Hepatic stellate cell (primary cell): ENCODE measurements at regions not wholly inside any gene's neighbourhood (a gene's known extent, or its start where the extent isn't known, plus 50 kb on each side); places are given as distances from the start of the nearest gene placed in this dataset.
"Not testable (repeated sequence)": the region's sequence is repeated elsewhere in the genome, so short reads cannot be mapped to it uniquely, and the experiment has no call there.

Experiments used
- DNase-seq: peaks from one replicate; pipeline ENCODE4 v3.0.0; 2011; ENCODE audit warnings: low spot score

- no peak for DNase-seq
Measured at GRCh38 chr5:74534397-74535129, 106.0 kb downstream of the ENC1 start.

DNA sequence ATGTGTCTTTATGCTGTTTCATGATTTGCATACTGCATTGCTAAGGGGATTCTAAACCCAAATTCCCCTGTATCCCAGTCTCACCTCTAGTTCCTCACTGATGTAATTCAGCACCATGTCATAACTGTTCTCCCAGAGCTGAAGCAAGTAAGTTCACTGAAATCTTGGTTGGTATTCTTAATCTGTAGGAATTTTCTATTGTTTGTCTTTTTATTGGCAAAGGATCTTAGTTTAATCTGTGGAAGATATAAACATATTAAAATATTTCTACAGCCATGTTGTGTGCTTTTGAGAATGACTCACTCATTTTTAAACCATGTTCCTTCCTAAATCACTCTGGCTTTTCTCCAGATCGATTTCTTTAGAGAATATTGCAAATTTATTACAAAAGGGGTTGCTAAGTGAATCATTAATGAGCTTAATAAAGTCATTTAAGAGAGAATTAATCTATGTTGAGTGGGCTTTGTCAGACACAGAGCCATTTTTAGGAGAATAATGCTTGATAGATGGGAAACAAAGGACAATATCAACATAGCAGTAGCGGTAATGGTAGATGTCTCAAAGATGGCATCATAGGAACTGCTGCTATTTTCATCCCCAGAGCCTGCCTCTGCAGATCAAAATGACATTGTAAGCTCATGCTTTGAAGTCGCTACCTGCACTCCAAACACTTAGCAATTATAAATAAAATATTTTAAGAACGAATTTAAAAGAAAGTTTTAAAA, 110.0 kb downstream of the ENC1 start:
- DNase-seq: peak; percentile 14

DNA sequence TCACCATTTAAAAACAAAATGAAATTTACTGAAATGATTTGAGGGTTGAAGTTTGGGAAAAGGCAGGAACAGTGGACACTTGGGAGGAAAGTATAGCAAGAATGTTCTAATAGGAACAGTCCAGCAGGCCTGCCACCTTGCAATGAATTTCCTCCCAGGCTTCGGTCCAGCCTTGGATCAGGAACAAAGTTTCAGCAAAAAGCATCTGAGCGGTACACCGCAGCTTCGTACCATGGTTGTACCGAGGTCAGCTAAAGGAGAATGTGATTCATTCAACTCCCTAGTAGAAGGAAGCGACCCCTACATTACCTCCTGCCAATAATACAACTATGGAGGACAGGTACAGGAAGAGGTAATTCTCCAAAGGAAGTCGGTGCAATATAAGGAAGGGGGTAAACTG, 111.4 kb downstream of the ENC1 start:
- no peak for DNase-seq

- DNase-seq: no peak
Measured at GRCh38 chr5:74526111-74526510, 114.4 kb downstream of the ENC1 start.

- not testable (repeated sequence) for DNase-seq
Measured at GRCh38 chr5:74524767-74525166, 115.8 kb downstream of the ENC1 start.

DNA sequence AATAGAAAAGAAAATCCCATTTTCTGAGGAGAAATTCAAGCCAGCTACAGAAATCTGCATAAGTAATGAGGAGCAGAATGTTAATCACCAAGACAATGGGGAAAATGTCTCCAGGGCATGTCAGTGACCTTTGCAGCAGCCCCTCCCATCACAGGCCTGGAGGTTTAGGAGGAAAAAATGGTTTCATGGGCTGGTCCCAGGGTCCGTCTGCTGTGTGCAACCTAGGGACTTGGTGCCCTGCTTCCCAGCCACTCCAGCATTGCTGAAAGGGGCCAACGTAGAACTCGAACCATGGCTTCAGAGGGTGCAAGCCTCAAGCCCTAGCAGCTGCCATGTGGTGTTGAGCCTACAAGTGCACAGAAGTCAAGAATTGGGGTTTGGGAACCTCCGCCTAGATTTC, 116.8 kb downstream of the ENC1 start:
- DNase-seq: not testable (repeated sequence)

GRCh38 chr5:74522838-74523237, 117.7 kb downstream of the ENC1 start:
- DNase-seq: not testable (repeated sequence)

- DNase-seq: no peak
Measured at GRCh38 chr5:74521401-74521800, 119.1 kb downstream of the ENC1 start.

DNA sequence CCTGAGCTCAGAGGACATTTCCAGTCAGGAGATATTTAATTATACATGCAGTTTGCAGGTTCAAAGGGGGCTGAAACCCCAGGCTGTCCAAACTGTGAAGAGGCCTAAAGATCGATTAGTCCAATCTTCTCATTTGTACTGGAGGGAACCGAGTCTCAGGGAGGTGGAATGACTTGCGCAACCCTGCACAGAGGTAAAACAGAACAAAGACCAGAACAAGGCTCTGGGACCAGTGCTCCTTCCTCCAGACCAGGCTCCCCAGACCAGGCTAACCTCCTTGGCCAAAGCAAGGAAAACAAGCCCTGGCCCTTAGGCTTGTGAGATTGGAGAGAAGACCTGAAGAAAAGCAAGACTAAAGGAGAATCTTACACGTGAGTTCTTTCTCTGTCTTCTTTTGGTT, 120.8 kb downstream of the ENC1 start:
- DNase-seq: no peak

DNA sequence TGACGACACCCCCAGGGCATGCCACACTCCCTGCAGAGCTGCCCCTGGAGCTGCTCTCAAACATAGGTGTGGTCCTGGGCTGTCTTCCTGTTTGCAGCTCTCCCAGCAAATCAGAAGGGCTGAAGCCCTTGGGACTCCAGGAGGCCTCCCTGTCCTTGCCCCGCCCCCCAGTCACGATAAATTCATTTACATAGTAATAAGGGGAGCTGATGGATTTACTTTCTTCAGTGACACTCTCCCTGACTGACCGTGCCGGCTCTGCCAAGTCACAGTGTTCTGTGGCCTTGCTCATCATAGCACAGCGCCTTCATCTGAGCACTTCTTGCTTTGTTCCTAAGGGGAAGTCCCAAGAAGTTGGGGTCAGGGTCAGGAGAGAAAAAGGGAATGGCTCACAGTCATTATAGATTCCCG, 121.4 kb downstream of the ENC1 start:
- DNase-seq: no peak

DNA sequence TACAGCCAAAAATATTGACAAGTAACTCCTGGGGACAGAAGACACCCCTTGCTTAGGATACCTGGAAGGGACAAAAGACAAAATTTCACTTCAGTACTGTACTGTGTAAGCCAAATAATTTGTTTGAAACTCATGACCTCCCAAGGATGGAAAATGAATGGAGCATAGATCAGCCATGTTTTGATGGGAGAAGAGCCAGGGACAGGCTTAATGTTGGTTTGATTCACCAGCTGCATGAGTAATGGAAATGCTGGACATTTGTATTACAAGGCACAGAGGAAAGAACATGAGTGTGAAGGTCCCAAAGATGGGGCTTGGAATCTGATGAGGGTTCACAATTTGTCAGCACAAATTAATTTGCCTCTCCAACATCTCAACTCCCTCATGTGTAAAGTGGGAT, 122.8 kb downstream of the ENC1 start:
- peak; percentile 61 for DNase-seq

DNA sequence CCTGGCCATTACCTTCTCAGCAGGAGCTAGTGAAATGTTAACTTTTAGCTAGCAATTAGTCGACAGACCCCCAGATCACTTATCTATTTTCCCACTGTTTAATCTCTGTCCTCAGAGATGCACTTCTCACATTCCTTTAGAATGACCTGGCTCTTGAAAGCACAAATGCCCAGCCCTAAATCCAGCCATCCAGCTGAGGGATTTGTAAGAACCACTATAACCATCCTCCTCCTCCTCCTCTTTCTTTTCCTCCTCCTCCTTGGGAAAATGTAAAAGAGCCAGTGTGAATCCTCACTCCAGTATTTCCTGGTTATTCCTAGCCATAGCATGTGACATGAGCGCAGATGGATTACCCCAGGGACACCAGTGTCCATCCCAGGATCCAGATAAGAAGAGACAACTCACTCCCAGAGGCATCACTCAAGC, 124.3 kb downstream of the ENC1 start:
- peak; percentile 20 for DNase-seq

DNA sequence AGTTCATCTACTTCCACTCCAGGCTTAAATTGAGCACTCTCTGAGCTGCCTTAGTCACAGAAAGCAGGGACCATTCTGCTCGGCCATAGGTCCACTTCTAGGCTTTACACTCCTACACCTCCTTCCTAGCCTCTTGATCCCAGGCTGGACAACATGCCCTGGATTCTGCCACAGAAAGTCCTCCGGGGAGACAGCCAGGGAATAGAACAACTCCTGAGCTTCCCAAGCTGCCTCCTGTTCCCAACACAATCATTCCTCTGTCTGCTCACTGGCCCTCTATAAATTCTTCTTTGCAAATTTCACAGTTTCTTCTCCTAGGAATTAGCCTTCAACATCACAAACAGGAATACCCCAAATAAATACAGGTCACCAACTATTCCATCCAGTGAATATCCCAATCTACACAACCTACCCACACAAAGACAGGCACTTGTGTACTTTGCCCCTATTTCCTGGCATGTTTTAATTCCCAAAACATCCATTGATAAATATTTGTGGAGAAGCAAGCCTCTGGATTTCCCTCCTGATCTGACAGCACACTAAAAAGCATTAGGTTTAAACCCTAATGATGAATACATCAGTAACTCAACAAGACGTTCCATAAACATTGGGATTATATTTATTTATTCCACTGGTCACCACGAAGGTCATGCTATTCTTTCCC, 125.5 kb downstream of the ENC1 start:
- no peak for DNase-seq

GRCh38 chr5:74511770-74512169, 128.8 kb downstream of the ENC1 start:
- DNase-seq: not testable (repeated sequence)

GRCh38 chr5:74510476-74511075, 130.0 kb downstream of the ENC1 start:
- no peak for DNase-seq

GRCh38 chr5:74507370-74508005, 133.0 kb downstream of the ENC1 start:
- DNase-seq: no peak

GRCh38 chr5:74506119-74506518, 134.4 kb downstream of the ENC1 start:
- DNase-seq: no peak

GRCh38 chr5:74504463-74504862, 136.1 kb downstream of the ENC1 start:
- no peak for DNase-seq

DNA sequence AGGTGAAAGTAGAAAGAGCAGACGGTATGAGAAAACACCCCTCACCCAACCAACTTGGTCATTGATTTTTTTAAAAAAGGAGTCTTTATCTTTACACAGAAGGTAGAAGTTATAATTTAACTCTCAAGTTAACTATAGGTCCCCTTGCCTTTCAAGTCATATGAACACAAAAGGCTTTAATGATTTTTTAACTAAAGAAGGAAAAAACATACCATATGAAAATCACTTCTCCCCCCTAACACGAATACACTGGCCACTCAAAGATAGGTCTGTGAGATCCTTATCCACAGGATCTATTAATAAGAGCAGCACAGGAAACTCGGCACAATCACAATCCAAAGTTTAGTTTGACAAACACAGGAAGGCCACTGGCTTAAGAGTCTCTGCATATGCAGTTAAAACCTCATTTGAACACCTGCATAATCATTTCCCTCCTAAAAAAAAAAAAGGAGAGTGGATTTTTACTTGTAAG, 138.0 kb downstream of the ENC1 start:
- DNase-seq: no peak

- DNase-seq: no peak
Measured at GRCh38 chr5:74501674-74502478, 138.7 kb downstream of the ENC1 start.
